GM12865 (cell line): ENCODE measurements at regions not wholly inside any gene's neighbourhood (a gene's known extent, or its start where the extent isn't known, plus 50 kb on each side); places are given as distances from the start of the nearest gene placed in this dataset.

ENCODE experiments used
- DNase-seq: peaks from one replicate; pipeline ENCODE4 v3.0.0; 2010; ENCODE audit warnings: low read depth
- H3K4me3 ChIP-seq: 2 replicates; pipeline ENCODE4 v1.5.1; 2011; ENCODE audit warnings: mild to moderate bottlenecking, low read depth, low read length, control low read depth
- CTCF ChIP-seq: IDR thresholded peaks from 2 replicates; pipeline ENCODE4 v1.5.1; 2011; ENCODE audit warnings: low read length, control low read depth, low read depth, inconsistent platforms; ENCODE audit not compliant: insufficient read depth; ENCODE audit errors: missing control alignments

GRCh38 chr7:46448478-46448877 is 527.4 kb upstream of the IGFBP3 start:
- peak; percentile 51 for DNase-seq
- no peak overlapping the region for H3K4me3 ChIP-seq
- no peak for TF ChIP-seq CTCF

- no peak for TF ChIP-seq CTCF
- H3K4me3 ChIP-seq = no peak overlapping the region
- no peak for DNase-seq
These were observed 525.1 kb upstream of the IGFBP3 start for GRCh38 chr7:46446151-46446550.

GRCh38 chr7:46444256-46444655 is 523.2 kb upstream of the IGFBP3 start:
- no peak overlapping the region for H3K4me3 ChIP-seq
- DNase-seq = no peak
- TF ChIP-seq CTCF = no peak

GRCh38 chr7:46440186-46440585 is 519.1 kb upstream of the IGFBP3 start:
- no peak for TF ChIP-seq CTCF
- H3K4me3 ChIP-seq = no peak overlapping the region
- no peak for DNase-seq

- no peak for TF ChIP-seq CTCF
- H3K4me3 ChIP-seq = no peak overlapping the region
- DNase-seq = no peak
These were observed 511.6 kb upstream of the IGFBP3 start for GRCh38 chr7:46432708-46433107.

GRCh38 chr7:46428295-46428694 is 507.2 kb upstream of the IGFBP3 start:
- TF ChIP-seq CTCF = no peak
- no peak overlapping the region for H3K4me3 ChIP-seq
- no peak for DNase-seq

- H3K4me3 ChIP-seq = no peak overlapping the region
- TF ChIP-seq CTCF = no peak
These were observed 503.9 kb upstream of the IGFBP3 start for GRCh38 chr7:46424934-46425333.

More at GRCh38 chr7:46424934-46425333, 503.9 kb upstream of the IGFBP3 start:
- peak; percentile 5 for DNase-seq
